HepG2 (cell line): ENCODE measurements at regions not wholly inside any gene's neighbourhood (a gene's known extent, or its start where the extent isn't known, plus 50 kb on each side); places are given as distances from the start of the nearest gene placed in this dataset.

Experiments used
- ATAC-seq: fragments of 200-7000 bp; cut with Tn5 transposase; 3 replicates; pipeline ENCODE4 v1.9.1; 2020; ENCODE audit warnings: mild to moderate bottlenecking, moderate library complexity
- BruUV-seq: library from RNA; stranded (reverse); fragments of 400-500 nt; replicated peaks from 2 replicates; lab custom pipeline; 2021; lab: Mats Ljungman, UMichigan
- CTCF ChIA-PET: fragments of 300-600 bp; formaldehyde crosslinking; extraction: SDS; loops from one replicate; lab custom pipeline; 2021; ENCODE audit warnings: low total read pairs, inconsistent platforms, low intra/inter-chr PET ratio; lab: Yijun Ruan, JAX
- POLR2A ChIA-PET: fragments of 350-600 bp; sonication (Branson Sonifier 250); formaldehyde crosslinking; loops from one replicate; lab custom pipeline; 2020; ENCODE audit warnings: antibody characterized with exemption, inconsistent platforms; lab: Yijun Ruan, JAX
- DNase-seq: peaks from one replicate; pipeline ENCODE4 v3.0.0-alpha.2; 2015; ENCODE audit warnings: low spot score
- FAIRE-seq: peaks from 3 replicates; lab custom pipeline; 2011; peaks lifted over from hg19 to GRCh38; lab: Jason Lieb, UNC
- H2AFZ ChIP-seq: one replicate; pipeline ENCODE4 v1.6.1; 2011; ENCODE audit warnings: low read length, inconsistent platforms
- H3K27ac ChIP-seq: fragments of 300-600 bp; 3 replicates; pipeline ENCODE4 v1.8.0; 2011; ENCODE audit warnings: mixed run types, mild to moderate bottlenecking, mixed read lengths, low read length, inconsistent platforms; ENCODE audit not compliant: insufficient read depth; ENCODE audit errors: extremely low read length
- H3K27me3 ChIP-seq, 2 experiments: fragments of 200-600 bp in 1 of 2; 2 replicates in 1 of 2; 3 replicates in 1 of 2; pipeline versions ENCODE4 v1.6.0 to v1.8.0; 2011; ENCODE audit warnings: low read length in 2 of 2, mild to moderate bottlenecking in 2 of 2, moderate library complexity in 2 of 2, inconsistent platforms in 1 of 2; ENCODE audit not compliant: insufficient read depth in 2 of 2, control insufficient read depth in 1 of 2
- H3K36me3 ChIP-seq, 2 experiments: fragments of 200-600 bp in 1 of 2; replicated peaks in 1 of 2; 2 replicates in 1 of 2; 3 replicates in 1 of 2; pipeline versions ENCODE4 v1.5.1 to v1.8.0; 2011; ENCODE audit warnings: low read length in 2 of 2, inconsistent platforms in 1 of 2; ENCODE audit not compliant: insufficient read depth in 2 of 2, control insufficient read depth in 1 of 2
- H3K4me1 ChIP-seq: 2 replicates; pipeline ENCODE4 v1.5.1; 2012; ENCODE audit warnings: low read length, inconsistent platforms; ENCODE audit not compliant: insufficient read depth
- H3K4me2 ChIP-seq: 2 replicates; pipeline ENCODE4 v1.6.0; 2011; ENCODE audit warnings: low read depth, low read length, inconsistent platforms
- H3K4me3 ChIP-seq, 3 experiments: fragments of 200-600 bp in 1 of 3; sonication (generic), shearing (Covaris generic) in 1 of 3; replicated peaks in 1 of 3; 2 replicates each; pipeline ENCODE4 v1.5.1; 2011 to 2016; ENCODE audit warnings: low read length in 3 of 3, inconsistent platforms in 2 of 3, low read depth in 2 of 3, mild to moderate bottlenecking in 2 of 3, control low read depth in 1 of 3, mixed read lengths in 1 of 3; ENCODE audit not compliant: insufficient read depth in 1 of 3
- H3K79me2 ChIP-seq: one replicate; pipeline ENCODE4 v1.6.1; 2011; ENCODE audit warnings: low read length, inconsistent platforms; ENCODE audit not compliant: insufficient read depth
- H3K9ac ChIP-seq: 2 replicates; pipeline ENCODE4 v1.6.0; 2011; ENCODE audit warnings: mild to moderate bottlenecking, low read depth, low read length, inconsistent platforms; ENCODE audit not compliant: insufficient read depth
- H3K9me3 ChIP-seq: 2 replicates; pipeline ENCODE4 v1.5.1; 2012; ENCODE audit warnings: mild to moderate bottlenecking, low read length
- H4K20me1 ChIP-seq: 2 replicates; pipeline ENCODE4 v1.6.0; 2011; ENCODE audit warnings: inconsistent platforms, mild to moderate bottlenecking, low read length, moderate library complexity; ENCODE audit not compliant: insufficient read depth
- ARID2 ChIP-seq: sonication (generic); formaldehyde crosslinking; IDR thresholded peaks from 2 replicates; pipeline ENCODE4 v1.8.1; 2022; ENCODE audit warnings: mild to moderate bottlenecking, missing genetic modification reagents, borderline replicate concordance
- CHD2 ChIP-seq: IDR thresholded peaks from 2 replicates; pipeline ENCODE4 v1.6.1; 2011; ENCODE audit warnings: low read depth, low read length, improper control_type of control experiment
- KDM5B ChIP-seq: sonication (generic); formaldehyde crosslinking; IDR thresholded peaks from 2 replicates; pipeline ENCODE4 v1.4.0; 2020; ENCODE audit warnings: missing genetic modification reagents, mild to moderate bottlenecking, borderline replicate concordance
- MAFK ChIP-seq, 2 experiments: IDR thresholded peaks in 1 of 2; conservative IDR thresholded peaks in 1 of 2; 2 replicates each; pipeline ENCODE4 v1.6.1; 2011; ENCODE audit warnings: improper control_type of control experiment in 2 of 2, low read length in 2 of 2
- ZNF121 ChIP-seq: sonication (generic); formaldehyde crosslinking; IDR thresholded peaks from 2 replicates; pipeline ENCODE4 v1.5.0; 2020; ENCODE audit warnings: mild to moderate bottlenecking, missing genetic modification reagents
- ZNF235 ChIP-seq: sonication (generic); formaldehyde crosslinking; IDR thresholded peaks from 2 replicates; pipeline ENCODE4 v1.8.1; 2023; ENCODE audit warnings: mild to moderate bottlenecking, missing genetic modification reagents, borderline replicate concordance
- ZNF317 ChIP-seq: sonication (generic); formaldehyde crosslinking; IDR thresholded peaks from 2 replicates; pipeline ENCODE4 v1.5.0; 2020; ENCODE audit warnings: mild to moderate bottlenecking, missing genetic modification reagents
- in situ Hi-C: cut with HindIII; loops from 2 replicates; pipeline ENCODE4 v1.10.0; 2017; ENCODE audit warnings: low pct_unique_long_range_greater_than_20kb; ENCODE audit not compliant: extremely low pct_ligation_motif_present
- intact Hi-C: fragments of 100-400 bp; cut with micrococcal nuclease; formaldehyde crosslinking; loops from one replicate; pipeline ENCODE4 v1.10.0; 2022; ENCODE audit not compliant: unreplicated experiment
- TF ChIP-seq, protein P1 (sequence below): sonication (generic); formaldehyde crosslinking; IDR thresholded peaks from 2 replicates; pipeline ENCODE4 v1.4.0; 2020; ENCODE audit warnings: missing genetic modification reagents

DNA sequence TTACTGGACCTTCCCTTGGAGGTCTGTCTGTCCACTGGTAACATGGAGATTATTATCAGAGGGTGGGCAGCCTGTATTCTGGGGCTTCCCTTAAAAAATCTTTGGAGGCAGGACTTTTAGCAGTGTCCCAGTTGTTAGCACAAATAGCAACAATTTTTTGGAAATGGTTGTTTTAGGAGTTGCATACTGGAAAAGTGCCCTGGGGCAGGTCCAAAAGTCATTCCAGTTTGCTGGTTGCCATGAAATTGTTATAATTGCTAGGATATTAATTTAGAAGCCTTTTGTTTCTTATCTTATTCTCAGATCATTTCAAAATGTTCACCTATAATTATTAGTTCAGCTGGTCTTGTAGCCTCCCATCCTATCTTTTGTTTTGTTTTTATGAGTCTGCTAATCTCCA is 71.0 kb downstream of the PTGS2 start:
- Histone ChIP-seq H3K79me2 (no peaks in the 10 kb centered on the region), H2AFZ (no peak overlapping the region), H3K27me3 (no peaks in the 10 kb centered on the region; a peak in 1 of 5 replicates), H3K27ac (no peak overlapping the region), H4K20me1 (no peaks in the 10 kb centered on the region), H3K4me1 (no peaks in the 10 kb centered on the region), H3K4me3 (no peak overlapping the region), H3K9me3 (no peaks in the 10 kb centered on the region), H3K36me3 (no peaks in the 10 kb centered on the region), H3K9ac (no peak overlapping the region), H3K4me2 (no peak overlapping the region)
- ATAC-seq (no peak), DNase-seq (no peak), FAIRE-seq (no peak)
- BruUV-seq = no TSS peak
- in situ Hi-C loops = no loop called here
- CTCF ChIA-PET = no interaction called here
- intact Hi-C loops = no loop called here
- no peak for TF ChIP-seq KDM5B
- TF ChIP-seq, protein P1, sequence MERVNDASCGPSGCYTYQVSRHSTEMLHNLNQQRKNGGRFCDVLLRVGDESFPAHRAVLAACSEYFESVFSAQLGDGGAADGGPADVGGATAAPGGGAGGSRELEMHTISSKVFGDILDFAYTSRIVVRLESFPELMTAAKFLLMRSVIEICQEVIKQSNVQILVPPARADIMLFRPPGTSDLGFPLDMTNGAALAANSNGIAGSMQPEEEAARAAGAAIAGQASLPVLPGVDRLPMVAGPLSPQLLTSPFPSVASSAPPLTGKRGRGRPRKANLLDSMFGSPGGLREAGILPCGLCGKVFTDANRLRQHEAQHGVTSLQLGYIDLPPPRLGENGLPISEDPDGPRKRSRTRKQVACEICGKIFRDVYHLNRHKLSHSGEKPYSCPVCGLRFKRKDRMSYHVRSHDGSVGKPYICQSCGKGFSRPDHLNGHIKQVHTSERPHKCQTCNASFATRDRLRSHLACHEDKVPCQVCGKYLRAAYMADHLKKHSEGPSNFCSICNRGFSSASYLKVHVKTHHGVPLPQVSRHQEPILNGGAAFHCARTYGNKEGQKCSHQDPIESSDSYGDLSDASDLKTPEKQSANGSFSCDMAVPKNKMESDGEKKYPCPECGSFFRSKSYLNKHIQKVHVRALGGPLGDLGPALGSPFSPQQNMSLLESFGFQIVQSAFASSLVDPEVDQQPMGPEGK (CRISPR knock-in tag) = no peak
- no peak for TF ChIP-seq ZNF235 (CRISPR knock-in tag)
- TF ChIP-seq MAFK (conservative IDR thresholded peaks at IDR 0.05 in 1 of 2, IDR thresholded peaks at IDR 0.05 in 1 of 2; ENCODE audit: low read length in 2 of 2) = no peak
- no peak for TF ChIP-seq ZNF121 (CRISPR knock-in tag)
- TF ChIP-seq ARID2 = no peak
- TF ChIP-seq ZNF317 = no peak
- TF ChIP-seq CHD2 = no peak
- POLR2A ChIA-PET = no interaction called here
